Lung (tissue), 11 donors: ENCODE measurements at regions not wholly inside any gene's neighbourhood (a gene's known extent, or its start where the extent isn't known, plus 50 kb on each side); places are given as distances from the start of the nearest gene placed in this dataset.
A peak's percentile ranks its signal among the peaks of the same experiment; 100 is the strongest.

Experiments used
- ATAC-seq: fragments of 200-7000 bp; cut with Tn5 transposase; one replicate; pipeline ENCODE4 v1.9.1; 2020; ENCODE audit warnings: moderate number of reproducible peaks; ENCODE audit not compliant: insufficient read depth, low FRiP score
- DNase-seq, 3 donors: peaks; one replicate each; pipeline ENCODE4 v3.0.0-alpha.2; 2013 to 2017
- H3K27ac ChIP-seq, 2 donors: one replicate each; pipeline ENCODE4 v1.5.1; 2013; ENCODE audit warnings: mild to moderate bottlenecking in 2 of 2, moderate library complexity in 2 of 2, control low read depth in 1 of 2, inconsistent platforms in 1 of 2, low read depth in 1 of 2, low read length in 1 of 2
- H3K27me3 ChIP-seq, 3 donors: one replicate each; pipeline ENCODE4 v1.5.1; 2013; ENCODE audit warnings: low read length in 2 of 3; ENCODE audit not compliant: control insufficient read depth in 3 of 3, insufficient read depth in 3 of 3
- H3K36me3 ChIP-seq, 4 donors: one replicate each; pipeline ENCODE4 v1.5.1; 2013; ENCODE audit warnings: low read length in 4 of 4, mild to moderate bottlenecking in 1 of 4, moderate library complexity in 1 of 4; ENCODE audit not compliant: control insufficient read depth in 4 of 4, insufficient read depth in 4 of 4
- H3K4me1 ChIP-seq, 5 donors: one replicate each; pipeline ENCODE4 v1.5.1; 2013; ENCODE audit warnings: low read length in 5 of 5, mild to moderate bottlenecking in 2 of 5, moderate library complexity in 1 of 5; ENCODE audit not compliant: control insufficient read depth in 5 of 5, insufficient read depth in 5 of 5
- H3K4me3 ChIP-seq: one replicate; pipeline ENCODE4 v1.5.1; 2013; ENCODE audit warnings: mild to moderate bottlenecking, control low read depth, moderate library complexity
- H3K9ac ChIP-seq, 2 donors: one replicate each; pipeline ENCODE4 v1.5.1; 2013; ENCODE audit warnings: low read length in 2 of 2, control low read depth in 1 of 2; ENCODE audit not compliant: insufficient read depth in 1 of 2
- H3K9me3 ChIP-seq, 4 donors: one replicate each; pipeline ENCODE4 v1.5.1; 2013; ENCODE audit warnings: low read length in 3 of 4, mild to moderate bottlenecking in 1 of 4, moderate library complexity in 1 of 4; ENCODE audit not compliant: control insufficient read depth in 4 of 4, insufficient read depth in 3 of 4
- CTCF ChIP-seq: IDR thresholded peaks from 2 replicates; pipeline ENCODE4 v1.5.1; 2012; ENCODE audit warnings: mild to moderate bottlenecking; ENCODE audit errors: control extremely low read depth, extremely low read depth
- WGBS, 2 donors: extraction: QIAGEN DNeasy Blood & Tissue Kit; methylation state at CpG; one replicate each; pipeline ENCODE4 v1.1.7; 2013; 5-methylcytosine and 5-hydroxymethylcytosine counted together
- donor health status: control.
- donor health status: control.
- donor health status: Bipolar disorder and iron deficiency.
- donor health status: healthy.
- donor health status: DM: yes; HTN: yes; CAD: no.

GRCh38 chr14:80428671-80429070 is 217.4 kb upstream of the DIO2 start:
- ATAC-seq = no peak

GRCh38 chr14:80428171-80428570 is 216.9 kb upstream of the DIO2 start:
- WGBS, 2 donors = 86 to 89% methylated on average over 3 of the region's 3 CpGs
- ATAC-seq = no peak
- no peak overlapping the region for H3K9ac ChIP-seq
- H3K9me3 ChIP-seq = no peaks in the 10 kb centered on the region
- H3K4me1 ChIP-seq = no peaks in the 10 kb centered on the region
- H3K27me3 ChIP-seq = no peaks in the 10 kb centered on the region
- no peak for DNase-seq
- H3K36me3 ChIP-seq = no peaks in the 10 kb centered on the region
- TF ChIP-seq CTCF = no peak
- no peak overlapping the region for H3K4me3 ChIP-seq
- no peak overlapping the region for H3K27ac ChIP-seq

More at GRCh38 chr14:80428671-80429070, 217.4 kb upstream of the DIO2 start:
- no peak for TF ChIP-seq CTCF
- no peaks in the 10 kb centered on the region for H3K36me3 ChIP-seq
- no peak for DNase-seq
- no peak overlapping the region for H3K4me3 ChIP-seq
- H3K4me1 ChIP-seq = no peaks in the 10 kb centered on the region
- H3K9ac ChIP-seq = no peak overlapping the region
- H3K27me3 ChIP-seq = no peaks in the 10 kb centered on the region
- 56 to 73% methylated on average over 2 of the region's 2 CpGs for WGBS, 2 donors
- no peak overlapping the region for H3K27ac ChIP-seq
- no peaks in the 10 kb centered on the region for H3K9me3 ChIP-seq

GRCh38 chr14:80427101-80427500 is 215.8 kb upstream of the DIO2 start:
- 68 to 81% methylated on average over 3 of the region's 3 CpGs for WGBS, 2 donors
- no peaks in the 10 kb centered on the region for H3K9me3 ChIP-seq
- no peaks in the 10 kb centered on the region for H3K36me3 ChIP-seq
- H3K27me3 ChIP-seq = no peaks in the 10 kb centered on the region
- DNase-seq = peak in 2 of 3 donors; percentile 8 to 32
- no peaks in the 10 kb centered on the region for H3K4me1 ChIP-seq
- no peak for ATAC-seq
- TF ChIP-seq CTCF = no peak
- H3K27ac ChIP-seq = no peak overlapping the region
- no peak overlapping the region for H3K4me3 ChIP-seq
- H3K9ac ChIP-seq = no peak overlapping the region

- Histone ChIP-seq H3K4me1 (no peaks in the 10 kb centered on the region), H3K27me3 (no peaks in the 10 kb centered on the region), H3K9me3 (no peaks in the 10 kb centered on the region), H3K36me3 (no peaks in the 10 kb centered on the region), H3K27ac (no peak overlapping the region), H3K9ac (no peak overlapping the region), H3K4me3 (no peak overlapping the region)
- ATAC-seq = no peak
- no peak for TF ChIP-seq CTCF
- WGBS, 2 donors = 96 to 100% methylated on average over 1 of the region's 1 CpG
- no peak for DNase-seq
These were observed 215.4 kb upstream of the DIO2 start for GRCh38 chr14:80426683-80427082.
